ENCODE measurements at regions not wholly inside any gene's neighbourhood (a gene's known extent, or its start where the extent isn't known, plus 50 kb on each side); places are given as distances from the start of the nearest gene placed in this dataset.

DNA sequence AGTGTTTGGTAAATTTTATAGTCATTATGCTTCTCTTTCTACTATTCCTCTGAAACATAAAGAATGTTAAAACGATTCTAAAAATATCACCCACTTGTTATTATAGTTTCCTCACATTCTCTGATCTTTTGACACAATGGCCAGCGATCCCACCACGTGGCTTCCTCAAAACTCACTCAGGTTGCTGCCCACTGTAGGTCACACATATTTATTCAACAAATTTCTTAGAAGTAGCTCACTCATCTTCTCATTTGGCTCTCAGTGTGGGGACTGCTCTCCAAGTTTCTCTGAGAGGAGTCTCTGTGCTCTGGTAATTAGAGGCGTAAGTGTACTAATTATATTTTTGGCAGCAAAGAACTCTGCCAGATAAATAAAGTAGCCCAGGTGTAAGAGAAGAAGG lies 465.4 kb downstream of the CDH11 start:
- no peaks in the 10 kb centered on the region for H3K36me3 ChIP-seq (ENCODE audit: control insufficient read depth in 2 of 2, extremely low read depth in 1 of 2, insufficient read depth in 2 of 2, low read length in 2 of 2)
- TF ChIP-seq EZH2 (IDR thresholded peaks at IDR 0.05; ENCODE audit: low read length) = no peak
- TF ChIP-seq, protein P1, sequence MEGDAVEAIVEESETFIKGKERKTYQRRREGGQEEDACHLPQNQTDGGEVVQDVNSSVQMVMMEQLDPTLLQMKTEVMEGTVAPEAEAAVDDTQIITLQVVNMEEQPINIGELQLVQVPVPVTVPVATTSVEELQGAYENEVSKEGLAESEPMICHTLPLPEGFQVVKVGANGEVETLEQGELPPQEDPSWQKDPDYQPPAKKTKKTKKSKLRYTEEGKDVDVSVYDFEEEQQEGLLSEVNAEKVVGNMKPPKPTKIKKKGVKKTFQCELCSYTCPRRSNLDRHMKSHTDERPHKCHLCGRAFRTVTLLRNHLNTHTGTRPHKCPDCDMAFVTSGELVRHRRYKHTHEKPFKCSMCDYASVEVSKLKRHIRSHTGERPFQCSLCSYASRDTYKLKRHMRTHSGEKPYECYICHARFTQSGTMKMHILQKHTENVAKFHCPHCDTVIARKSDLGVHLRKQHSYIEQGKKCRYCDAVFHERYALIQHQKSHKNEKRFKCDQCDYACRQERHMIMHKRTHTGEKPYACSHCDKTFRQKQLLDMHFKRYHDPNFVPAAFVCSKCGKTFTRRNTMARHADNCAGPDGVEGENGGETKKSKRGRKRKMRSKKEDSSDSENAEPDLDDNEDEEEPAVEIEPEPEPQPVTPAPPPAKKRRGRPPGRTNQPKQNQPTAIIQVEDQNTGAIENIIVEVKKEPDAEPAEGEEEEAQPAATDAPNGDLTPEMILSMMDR (optimal IDR thresholded peaks at IDR 0.05 in 1 of 3, IDR thresholded peaks at IDR 0.05 in 1 of 3, conservative IDR thresholded peaks at IDR 0.05 in 1 of 3; ENCODE audit: extremely low read depth in 1 of 3, insufficient read depth in 2 of 3, low read length in 3 of 3) = no peak
- H3K27ac ChIP-seq (ENCODE audit: control insufficient read depth, insufficient read depth, low read length) = no peak overlapping the region
- no peak overlapping the region for H3K4me3 ChIP-seq (ENCODE audit: control insufficient read depth in 2 of 3, extremely low read depth in 1 of 3, insufficient read depth in 2 of 3, low read depth in 1 of 3, low read length in 3 of 3)
- H3K79me2 ChIP-seq (ENCODE audit: control insufficient read depth, insufficient read depth, low read length) = no peaks in the 10 kb centered on the region
- no peak overlapping the region for H3K9ac ChIP-seq (ENCODE audit: control insufficient read depth, extremely low read depth, insufficient read depth, low read length)
- DNase-seq (ENCODE audit: low read depth, low spot score) = no peak
- H3K9me1 ChIP-seq (ENCODE audit: control insufficient read depth, extremely low read depth, insufficient read depth, low read length) = no peaks in the 10 kb centered on the region
- H3K9me3 ChIP-seq (ENCODE audit: control insufficient read depth, low read depth, low read length) = no peaks in the 10 kb centered on the region
- no peak overlapping the region for H2AFZ ChIP-seq (ENCODE audit: control insufficient read depth, low read length)
- H3K4me1 ChIP-seq (ENCODE audit: control insufficient read depth, extremely low read depth, insufficient read depth, low read length) = no peaks in the 10 kb centered on the region
- no peaks in the 10 kb centered on the region for H3K27me3 ChIP-seq (ENCODE audit: control insufficient read depth, extremely low read depth, insufficient read depth, low read length)
- FAIRE-seq = no peak
- no peak overlapping the region for H3K4me2 ChIP-seq (ENCODE audit: control insufficient read depth, extremely low read depth, insufficient read depth, low read depth, low read length)
- H4K20me1 ChIP-seq (ENCODE audit: control insufficient read depth, extremely low read depth, insufficient read depth, low read length) = no peaks in the 10 kb centered on the region
- dilution Hi-C loops (cut with MboI; ENCODE audit: extremely low pct_ligation_motif_present, low sequenced_read_pairs) = no loop called here

DNA sequence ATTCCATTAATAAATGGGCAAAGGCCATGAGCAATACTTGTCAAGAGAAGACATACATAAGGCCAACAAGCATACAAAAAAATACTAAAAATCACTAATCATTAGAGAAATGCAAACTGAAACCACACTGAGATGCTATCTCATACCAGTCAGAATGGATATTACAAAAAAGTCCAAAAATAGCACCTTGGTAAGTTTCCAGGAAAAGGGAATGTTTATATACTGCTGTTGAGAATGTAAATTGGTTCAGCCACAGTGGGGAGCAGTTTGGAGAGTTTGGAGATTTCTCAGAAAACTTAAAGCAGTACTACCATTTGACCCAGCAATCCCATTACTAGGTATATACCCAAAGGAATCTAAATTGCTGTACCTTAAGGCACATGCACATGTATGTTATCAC lies 467.7 kb downstream of the CDH11 start:
- H3K9ac ChIP-seq (ENCODE audit: control insufficient read depth, extremely low read depth, insufficient read depth, low read length) = no peak overlapping the region
- H2AFZ ChIP-seq (ENCODE audit: control insufficient read depth, low read length) = no peak overlapping the region
- dilution Hi-C loops (cut with MboI; ENCODE audit: extremely low pct_ligation_motif_present, low sequenced_read_pairs) = no loop called here
- no peaks in the 10 kb centered on the region for H3K27me3 ChIP-seq (ENCODE audit: control insufficient read depth, extremely low read depth, insufficient read depth, low read length)
- H4K20me1 ChIP-seq (ENCODE audit: control insufficient read depth, extremely low read depth, insufficient read depth, low read length) = no peaks in the 10 kb centered on the region
- no peak overlapping the region for H3K4me3 ChIP-seq (ENCODE audit: control insufficient read depth in 2 of 3, extremely low read depth in 1 of 3, insufficient read depth in 2 of 3, low read depth in 1 of 3, low read length in 3 of 3)
- H3K27ac ChIP-seq (ENCODE audit: control insufficient read depth, insufficient read depth, low read length) = no peak overlapping the region
- no peaks in the 10 kb centered on the region for H3K4me1 ChIP-seq (ENCODE audit: control insufficient read depth, extremely low read depth, insufficient read depth, low read length)
- no peak for TF ChIP-seq EZH2 (IDR thresholded peaks at IDR 0.05; ENCODE audit: low read length)
- TF ChIP-seq, protein P1 (optimal IDR thresholded peaks at IDR 0.05 in 1 of 3, IDR thresholded peaks at IDR 0.05 in 1 of 3, conservative IDR thresholded peaks at IDR 0.05 in 1 of 3; ENCODE audit: extremely low read depth in 1 of 3, insufficient read depth in 2 of 3, low read length in 3 of 3) = no peak
- H3K79me2 ChIP-seq (ENCODE audit: control insufficient read depth, insufficient read depth, low read length) = no peaks in the 10 kb centered on the region
- H3K36me3 ChIP-seq (ENCODE audit: control insufficient read depth in 2 of 2, extremely low read depth in 1 of 2, insufficient read depth in 2 of 2, low read length in 2 of 2) = no peaks in the 10 kb centered on the region
- H3K9me3 ChIP-seq (ENCODE audit: control insufficient read depth, low read depth, low read length) = no peaks in the 10 kb centered on the region
- FAIRE-seq = no peak
- H3K4me2 ChIP-seq (ENCODE audit: control insufficient read depth, extremely low read depth, insufficient read depth, low read depth, low read length) = no peak overlapping the region
- no peaks in the 10 kb centered on the region for H3K9me1 ChIP-seq (ENCODE audit: control insufficient read depth, extremely low read depth, insufficient read depth, low read length)
- no peak for DNase-seq (ENCODE audit: low read depth, low spot score)

Measured in keratinocyte (primary cell).